Tibial nerve (tissue), 4 donors: ENCODE measurements at regions not wholly inside any gene's neighbourhood (a gene's known extent, or its start where the extent isn't known, plus 50 kb on each side); places are given as distances from the start of the nearest gene placed in this dataset.
A peak's percentile ranks its signal among the peaks of the same experiment; 100 is the strongest.

ENCODE experiments used
- EP300 ChIP-seq, 2 donors: sonication (generic); formaldehyde crosslinking; IDR thresholded peaks; one replicate each; pipeline ENCODE4 v1.6.1; 2017; ENCODE audit warnings: antibody characterized with exemption in 2 of 2, mild to moderate bottlenecking in 1 of 2
- POLR2A ChIP-seq, 2 donors: fragments of 450-650 bp; IDR thresholded peaks; one replicate each; pipeline ENCODE4 v1.6.1; 2017; ENCODE audit warnings: antibody characterized with exemption in 2 of 2, mild to moderate bottlenecking in 2 of 2, moderate library complexity in 2 of 2
- TF ChIP-seq, protein P1 (sequence below), 5 experiments: fragments of 200-600 bp in 3 of 5; fragments of 450-650 bp in 2 of 5; sonication (generic) in 3 of 5; IDR thresholded peaks; one replicate each; pipeline ENCODE4 v1.5.1; 2016 to 2019; ENCODE audit warnings: antibody characterized with exemption in 5 of 5, mild to moderate bottlenecking in 3 of 5, moderate library complexity in 2 of 5

DNA sequence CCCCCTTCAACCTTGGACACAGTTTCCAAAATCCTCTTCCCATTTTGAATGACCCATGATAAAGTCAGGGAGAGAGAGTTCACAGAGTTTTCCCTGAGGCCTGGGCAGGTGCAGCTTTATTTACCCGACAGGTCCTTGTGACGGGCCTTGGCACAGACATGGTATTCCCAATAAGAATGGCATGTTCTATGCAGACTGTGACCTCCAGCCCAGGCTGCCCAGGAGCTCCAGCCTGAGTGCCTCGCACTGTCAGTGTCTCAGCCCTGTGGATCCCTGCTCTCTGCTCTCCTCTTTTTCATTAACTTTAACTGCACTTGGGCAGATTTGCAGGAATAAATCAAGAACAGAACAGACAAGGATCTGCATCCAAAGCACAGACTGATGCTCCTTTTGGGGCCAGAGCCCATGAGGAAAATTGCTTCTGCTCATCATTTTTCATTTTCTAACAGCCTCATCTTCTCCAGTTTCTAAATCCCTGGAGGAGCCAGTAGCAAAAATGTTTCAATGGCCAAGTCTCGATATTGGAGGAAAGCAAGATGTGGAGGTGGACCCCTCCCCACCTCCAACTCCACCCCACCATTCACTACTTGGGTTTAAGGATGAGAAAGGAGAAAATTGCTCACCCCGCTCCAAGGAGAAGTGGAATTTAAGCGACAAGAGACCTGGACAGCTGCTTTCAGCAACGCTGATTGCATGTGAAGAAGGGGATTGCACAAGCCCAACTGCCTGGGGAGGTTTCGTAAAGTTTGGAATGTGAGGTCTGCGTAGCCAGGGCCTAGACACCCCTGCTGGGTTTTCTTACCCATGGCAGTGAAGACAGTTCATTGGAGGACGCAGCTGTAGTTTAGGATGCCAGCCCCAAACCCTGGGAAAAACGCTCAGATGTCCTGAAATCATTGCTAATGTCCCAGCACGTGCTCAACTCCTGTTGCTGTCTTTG lies 225.9 kb downstream of the WDR11 start:
- TF ChIP-seq, protein P1, sequence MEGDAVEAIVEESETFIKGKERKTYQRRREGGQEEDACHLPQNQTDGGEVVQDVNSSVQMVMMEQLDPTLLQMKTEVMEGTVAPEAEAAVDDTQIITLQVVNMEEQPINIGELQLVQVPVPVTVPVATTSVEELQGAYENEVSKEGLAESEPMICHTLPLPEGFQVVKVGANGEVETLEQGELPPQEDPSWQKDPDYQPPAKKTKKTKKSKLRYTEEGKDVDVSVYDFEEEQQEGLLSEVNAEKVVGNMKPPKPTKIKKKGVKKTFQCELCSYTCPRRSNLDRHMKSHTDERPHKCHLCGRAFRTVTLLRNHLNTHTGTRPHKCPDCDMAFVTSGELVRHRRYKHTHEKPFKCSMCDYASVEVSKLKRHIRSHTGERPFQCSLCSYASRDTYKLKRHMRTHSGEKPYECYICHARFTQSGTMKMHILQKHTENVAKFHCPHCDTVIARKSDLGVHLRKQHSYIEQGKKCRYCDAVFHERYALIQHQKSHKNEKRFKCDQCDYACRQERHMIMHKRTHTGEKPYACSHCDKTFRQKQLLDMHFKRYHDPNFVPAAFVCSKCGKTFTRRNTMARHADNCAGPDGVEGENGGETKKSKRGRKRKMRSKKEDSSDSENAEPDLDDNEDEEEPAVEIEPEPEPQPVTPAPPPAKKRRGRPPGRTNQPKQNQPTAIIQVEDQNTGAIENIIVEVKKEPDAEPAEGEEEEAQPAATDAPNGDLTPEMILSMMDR (IDR thresholded peaks at IDR 0.05) = no peak
- TF ChIP-seq POLR2A (IDR thresholded peaks at IDR 0.05) (no peak), EP300 (IDR thresholded peaks at IDR 0.05) (peak in 1 of 2 donors; percentile 41)
